Ishikawa (cell line): ENCODE measurements at regions not wholly inside any gene's neighbourhood (a gene's known extent, or its start where the extent isn't known, plus 50 kb on each side); places are given as distances from the start of the nearest gene placed in this dataset.

ENCODE experiments used
- CEBPB ChIP-seq: IDR thresholded peaks from 2 replicates; pipeline ENCODE4 v1.6.1; 2012
- CREB1 ChIP-seq: IDR thresholded peaks from 2 replicates; pipeline ENCODE4 v1.6.1; 2012; ENCODE audit warnings: low read depth
- EGR1 ChIP-seq: IDR thresholded peaks from 2 replicates; pipeline ENCODE4 v1.6.1; 2012
- EP300 ChIP-seq: IDR thresholded peaks from 2 replicates; pipeline ENCODE4 v1.6.1; 2012; ENCODE audit warnings: borderline replicate concordance
- FOXM1 ChIP-seq: IDR thresholded peaks from 2 replicates; pipeline ENCODE4 v1.6.1; 2012; ENCODE audit warnings: low read depth, borderline replicate concordance
- MAX ChIP-seq: IDR thresholded peaks from 2 replicates; pipeline ENCODE4 v1.6.1; 2012
- NFIC ChIP-seq: IDR thresholded peaks from 2 replicates; pipeline ENCODE4 v1.6.1; 2012
- RAD21 ChIP-seq: IDR thresholded peaks from 2 replicates; pipeline ENCODE4 v1.6.1; 2012; ENCODE audit warnings: low read depth
- REST ChIP-seq: IDR thresholded peaks from 2 replicates; pipeline ENCODE4 v1.6.1; 2012; ENCODE audit warnings: low read depth, mild to moderate bottlenecking
- TAF1 ChIP-seq: IDR thresholded peaks from 2 replicates; pipeline ENCODE4 v1.6.1; 2012; ENCODE audit warnings: low read depth, mild to moderate bottlenecking
- TCF12 ChIP-seq: IDR thresholded peaks from 2 replicates; pipeline ENCODE4 v1.6.1; 2012; ENCODE audit warnings: low read depth
- TEAD4 ChIP-seq: IDR thresholded peaks from 2 replicates; pipeline ENCODE4 v1.6.1; 2012
- USF1 ChIP-seq: IDR thresholded peaks from 2 replicates; pipeline ENCODE4 v1.6.1; 2012
- YY1 ChIP-seq: IDR thresholded peaks from 2 replicates; pipeline ENCODE4 v1.6.1; 2012; ENCODE audit warnings: low read depth
- ZBTB7A ChIP-seq: IDR thresholded peaks from 2 replicates; pipeline ENCODE4 v1.6.1; 2012; ENCODE audit warnings: low read depth

- no peak for TF ChIP-seq TEAD4
- TF ChIP-seq EP300, result no peak
- TF ChIP-seq FOXM1, result no peak
- TF ChIP-seq EGR1, result no peak
- TF ChIP-seq REST, result no peak
- no peak for TF ChIP-seq YY1
- no peak for TF ChIP-seq RAD21
Measured at GRCh38 chr21:22754746-22755145, 1756.5 kb downstream of the NCAM2 start.

- TF ChIP-seq MAX, result no peak
- no peak for TF ChIP-seq CEBPB
- TF ChIP-seq TAF1, result no peak
- no peak for TF ChIP-seq TEAD4
- no peak for TF ChIP-seq EP300
- no peak for TF ChIP-seq ZBTB7A
- no peak for TF ChIP-seq YY1
- no peak for TF ChIP-seq REST
- no peak for TF ChIP-seq EGR1
- no peak for TF ChIP-seq CREB1
- TF ChIP-seq FOXM1, result no peak
- no peak for TF ChIP-seq TCF12
- no peak for TF ChIP-seq NFIC
- no peak for TF ChIP-seq USF1
- TF ChIP-seq RAD21, result no peak
Measured at GRCh38 chr21:22758478-22758877, 1760.3 kb downstream of the NCAM2 start.

GRCh38 chr21:22762463-22762862, 1764.3 kb downstream of the NCAM2 start:
- TF ChIP-seq YY1 (no peak), MAX (no peak), CEBPB (no peak), ZBTB7A (no peak), RAD21 (no peak)

GRCh38 chr21:22763442-22763841, 1765.2 kb downstream of the NCAM2 start:
- no peak for TF ChIP-seq USF1
- no peak for TF ChIP-seq CEBPB
- no peak for TF ChIP-seq FOXM1
- no peak for TF ChIP-seq RAD21
- no peak for TF ChIP-seq MAX
- TF ChIP-seq YY1, result no peak
- TF ChIP-seq ZBTB7A, result no peak
- TF ChIP-seq NFIC, result no peak
- no peak for TF ChIP-seq TEAD4
- no peak for TF ChIP-seq EGR1

- TF ChIP-seq YY1 (no peak), CREB1 (no peak), RAD21 (no peak), ZBTB7A (no peak), TAF1 (no peak), NFIC (no peak), FOXM1 (no peak), TEAD4 (no peak), REST (no peak), TCF12 (no peak), MAX (no peak), EGR1 (no peak), USF1 (no peak), CEBPB (no peak), EP300 (no peak)
Measured at GRCh38 chr21:22764222-22764621, 1766.0 kb downstream of the NCAM2 start.
